Suprapubic skin (tissue), 4 donors: ENCODE measurements at regions not wholly inside any gene's neighbourhood (a gene's known extent, or its start where the extent isn't known, plus 50 kb on each side); places are given as distances from the start of the nearest gene placed in this dataset.

Source experiments
- DNase-seq, 2 donors: peaks; one replicate each; pipeline ENCODE4 v3.0.0-alpha.2; 2019; ENCODE audit warnings: low spot score in 2 of 2
- H3K27ac ChIP-seq: fragments of 200-600 bp; sonication (generic); one replicate; pipeline ENCODE4 v1.5.1; 2019
- H3K27me3 ChIP-seq: fragments of 200-600 bp; sonication (generic); one replicate; pipeline ENCODE4 v1.5.1; 2019
- H3K36me3 ChIP-seq: fragments of 200-600 bp; sonication (generic); one replicate; pipeline ENCODE4 v1.5.1; 2019
- H3K4me1 ChIP-seq: fragments of 200-600 bp; sonication (generic); one replicate; pipeline ENCODE4 v1.5.1; 2019
- H3K4me3 ChIP-seq: fragments of 200-600 bp; sonication (generic); one replicate; pipeline ENCODE4 v1.5.1; 2019; ENCODE audit warnings: mild to moderate bottlenecking
- H3K9me3 ChIP-seq: fragments of 200-600 bp; sonication (generic); one replicate; pipeline ENCODE4 v1.5.1; 2019
- EP300 ChIP-seq: sonication (generic); formaldehyde crosslinking; IDR thresholded peaks from one replicate; pipeline ENCODE4 v1.6.1; 2017; ENCODE audit warnings: antibody characterized with exemption
- POLR2A ChIP-seq, 2 donors: fragments of 450-650 bp; IDR thresholded peaks; one replicate each; pipeline ENCODE4 v1.6.1; 2017; ENCODE audit warnings: antibody characterized with exemption in 2 of 2, mild to moderate bottlenecking in 2 of 2, moderate library complexity in 2 of 2
- POLR2AphosphoS5 ChIP-seq, 3 donors: sonication (generic); formaldehyde crosslinking; IDR thresholded peaks; one replicate each; pipeline ENCODE4 v1.6.1; 2017; ENCODE audit warnings: antibody characterized with exemption in 3 of 3
- WGBS: methylation state at CpG from one replicate; pipeline ENCODE4 v1.1.5; 2018; 5-methylcytosine and 5-hydroxymethylcytosine counted together
- TF ChIP-seq, protein P1 (sequence below), 2 donors: fragments of 200-600 bp in 1 of 2; fragments of 450-650 bp in 1 of 2; sonication (generic) in 1 of 2; IDR thresholded peaks; one replicate each; pipeline ENCODE4 v1.5.1; 2016 to 2019; ENCODE audit warnings: antibody characterized with exemption in 2 of 2, mild to moderate bottlenecking in 1 of 2, moderate library complexity in 1 of 2

GRCh38 chr3:145522179-145522578 lies 638.8 kb downstream of the PLOD2 start:
- no peaks in the 10 kb centered on the region for H3K4me1 ChIP-seq
- TF ChIP-seq, protein P1, sequence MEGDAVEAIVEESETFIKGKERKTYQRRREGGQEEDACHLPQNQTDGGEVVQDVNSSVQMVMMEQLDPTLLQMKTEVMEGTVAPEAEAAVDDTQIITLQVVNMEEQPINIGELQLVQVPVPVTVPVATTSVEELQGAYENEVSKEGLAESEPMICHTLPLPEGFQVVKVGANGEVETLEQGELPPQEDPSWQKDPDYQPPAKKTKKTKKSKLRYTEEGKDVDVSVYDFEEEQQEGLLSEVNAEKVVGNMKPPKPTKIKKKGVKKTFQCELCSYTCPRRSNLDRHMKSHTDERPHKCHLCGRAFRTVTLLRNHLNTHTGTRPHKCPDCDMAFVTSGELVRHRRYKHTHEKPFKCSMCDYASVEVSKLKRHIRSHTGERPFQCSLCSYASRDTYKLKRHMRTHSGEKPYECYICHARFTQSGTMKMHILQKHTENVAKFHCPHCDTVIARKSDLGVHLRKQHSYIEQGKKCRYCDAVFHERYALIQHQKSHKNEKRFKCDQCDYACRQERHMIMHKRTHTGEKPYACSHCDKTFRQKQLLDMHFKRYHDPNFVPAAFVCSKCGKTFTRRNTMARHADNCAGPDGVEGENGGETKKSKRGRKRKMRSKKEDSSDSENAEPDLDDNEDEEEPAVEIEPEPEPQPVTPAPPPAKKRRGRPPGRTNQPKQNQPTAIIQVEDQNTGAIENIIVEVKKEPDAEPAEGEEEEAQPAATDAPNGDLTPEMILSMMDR (IDR thresholded peaks at IDR 0.05): no peak
- TF ChIP-seq EP300: no peak
- no peak for TF ChIP-seq POLR2AphosphoS5 (IDR thresholded peaks at IDR 0.05)
- no peak for TF ChIP-seq POLR2A (IDR thresholded peaks at IDR 0.05)
- no peak overlapping the region for H3K27ac ChIP-seq
- H3K4me3 ChIP-seq: no peak overlapping the region
- H3K9me3 ChIP-seq: no peaks in the 10 kb centered on the region
- no peak for DNase-seq
- no peaks in the 10 kb centered on the region for H3K36me3 ChIP-seq
- no peaks in the 10 kb centered on the region for H3K27me3 ChIP-seq

DNA sequence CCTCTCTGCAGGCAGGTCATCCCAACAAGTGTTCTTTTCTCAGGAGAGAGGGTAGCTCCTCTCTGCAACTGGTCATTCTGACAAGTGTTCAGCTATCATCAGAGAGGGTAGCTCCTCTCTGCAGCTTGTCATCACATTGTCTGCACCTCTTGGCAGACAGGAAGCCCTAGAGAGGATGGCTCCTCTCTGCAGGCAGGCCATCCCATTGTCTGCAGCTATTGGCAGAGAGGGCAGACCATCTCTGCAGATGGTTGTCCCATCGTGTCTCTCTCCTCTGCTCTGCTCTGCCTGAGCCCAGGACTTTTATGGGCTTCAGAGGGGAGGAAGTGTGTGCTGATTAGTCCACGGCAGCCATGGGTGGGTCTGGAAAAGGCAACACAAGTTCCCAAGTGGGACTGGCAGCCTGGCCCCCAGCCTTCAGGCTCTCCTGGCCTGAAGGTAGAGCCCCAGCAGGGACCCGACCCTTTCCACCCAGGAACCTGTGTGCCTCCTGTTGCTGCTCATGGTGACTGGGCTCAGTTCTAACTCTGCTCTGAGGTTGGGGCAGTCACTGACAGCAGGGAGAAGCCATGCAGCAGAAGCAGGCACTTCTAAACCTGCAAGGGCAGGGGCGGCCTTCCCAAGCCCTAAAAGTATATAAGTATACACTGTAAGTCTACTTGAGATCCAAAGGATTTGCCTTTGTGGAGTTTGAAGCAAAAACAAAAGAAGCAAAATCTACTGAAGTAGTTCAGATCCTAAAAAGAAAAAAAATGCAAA lies 637.9 kb downstream of the PLOD2 start:
- no peak for DNase-seq
- Histone ChIP-seq H3K36me3 (no peaks in the 10 kb centered on the region), H3K9me3 (no peaks in the 10 kb centered on the region), H3K4me3 (no peak overlapping the region), H3K4me1 (no peaks in the 10 kb centered on the region), H3K27me3 (no peaks in the 10 kb centered on the region), H3K27ac (no peak overlapping the region)
- TF ChIP-seq POLR2A (IDR thresholded peaks at IDR 0.05): no peak
- TF ChIP-seq, protein P1 (IDR thresholded peaks at IDR 0.05): no peak
- TF ChIP-seq POLR2AphosphoS5 (IDR thresholded peaks at IDR 0.05): no peak
- no peak for TF ChIP-seq EP300
- 82% methylated on average over 1 of the region's 4 CpGs for WGBS

DNA sequence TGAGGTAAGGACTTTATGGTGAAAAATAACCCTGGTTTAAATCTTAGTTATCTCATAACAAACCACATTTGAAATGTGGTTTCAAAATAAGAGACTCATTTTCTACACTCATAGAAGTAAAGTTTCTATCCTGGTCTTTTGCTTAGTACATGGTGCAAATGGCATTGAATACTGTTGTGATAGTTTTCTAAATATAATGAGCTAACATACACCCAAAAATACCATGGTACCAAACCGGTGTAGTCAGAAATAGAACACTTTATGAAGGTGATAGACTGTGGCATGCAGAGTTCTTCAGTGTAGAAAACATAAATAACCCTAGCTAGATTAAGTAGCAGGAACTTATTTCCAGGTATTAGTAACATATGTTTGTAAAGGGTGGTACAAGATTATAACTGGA lies 629.4 kb downstream of the PLOD2 start:
- no peak for TF ChIP-seq POLR2A (IDR thresholded peaks at IDR 0.05)
- TF ChIP-seq, protein P1 (IDR thresholded peaks at IDR 0.05): no peak
- 70% methylated on average over 1 of the region's 1 CpG for WGBS
- no peak for DNase-seq

GRCh38 chr3:145533696-145534095 lies 627.3 kb downstream of the PLOD2 start:
- no peaks in the 10 kb centered on the region for H3K27me3 ChIP-seq
- no peak for DNase-seq
- 52% methylated on average over 1 of the region's 1 CpG for WGBS
- no peak overlapping the region for H3K27ac ChIP-seq
- no peaks in the 10 kb centered on the region for H3K36me3 ChIP-seq
- TF ChIP-seq POLR2A (IDR thresholded peaks at IDR 0.05) (no peak), EP300 (no peak), POLR2AphosphoS5 (IDR thresholded peaks at IDR 0.05) (no peak)
- TF ChIP-seq, protein P1 (IDR thresholded peaks at IDR 0.05): no peak
- H3K4me1 ChIP-seq: no peaks in the 10 kb centered on the region
- H3K9me3 ChIP-seq: no peaks in the 10 kb centered on the region
- H3K4me3 ChIP-seq: no peak overlapping the region

More for the DNA sequence above, 629.4 kb downstream of the PLOD2 start:
- no peak overlapping the region for H3K27ac ChIP-seq
- no peaks in the 10 kb centered on the region for H3K4me1 ChIP-seq
- no peak overlapping the region for H3K4me3 ChIP-seq
- no peaks in the 10 kb centered on the region for H3K27me3 ChIP-seq
- no peaks in the 10 kb centered on the region for H3K36me3 ChIP-seq
- no peaks in the 10 kb centered on the region for H3K9me3 ChIP-seq

GRCh38 chr3:145536461-145536860 lies 624.5 kb downstream of the PLOD2 start:
- H3K9me3 ChIP-seq: no peaks in the 10 kb centered on the region

More at GRCh38 chr3:145536461-145536860, 624.5 kb downstream of the PLOD2 start:
- no peak for TF ChIP-seq EP300
- no peak for TF ChIP-seq POLR2A (IDR thresholded peaks at IDR 0.05)
- TF ChIP-seq, protein P1 (IDR thresholded peaks at IDR 0.05): no peak
- no peak for TF ChIP-seq POLR2AphosphoS5 (IDR thresholded peaks at IDR 0.05)
- Histone ChIP-seq H3K27ac (no peak overlapping the region), H3K4me3 (no peak overlapping the region), H3K36me3 (no peaks in the 10 kb centered on the region), H3K27me3 (no peaks in the 10 kb centered on the region), H3K4me1 (no peaks in the 10 kb centered on the region)
- DNase-seq: no peak
